ENCODE measurements at regions not wholly inside any gene's neighbourhood (a gene's known extent, or its start where the extent isn't known, plus 50 kb on each side); places are given as distances from the start of the nearest gene placed in this dataset.

GRCh38 chr3:164236851-164237250 is 841.4 kb downstream of the SI start (continued):
- TF ChIP-seq IRF1 (CRISPR knock-in tag; IDR thresholded peaks at IDR 0.05; ENCODE audit: borderline replicate concordance) (no peak), MBD2 (IDR thresholded peaks at IDR 0.05; ENCODE audit: borderline replicate concordance, low read depth) (no peak), SMC3 (conservative IDR thresholded peaks at IDR 0.05; ENCODE audit: insufficient read depth, low read depth, low read length) (no peak), ZFPM2 (CRISPR knock-in tag; IDR thresholded peaks at IDR 0.05) (no peak), ZNF696 (CRISPR knock-in tag; conservative IDR thresholded peaks at IDR 0.05) (no peak)

DNA sequence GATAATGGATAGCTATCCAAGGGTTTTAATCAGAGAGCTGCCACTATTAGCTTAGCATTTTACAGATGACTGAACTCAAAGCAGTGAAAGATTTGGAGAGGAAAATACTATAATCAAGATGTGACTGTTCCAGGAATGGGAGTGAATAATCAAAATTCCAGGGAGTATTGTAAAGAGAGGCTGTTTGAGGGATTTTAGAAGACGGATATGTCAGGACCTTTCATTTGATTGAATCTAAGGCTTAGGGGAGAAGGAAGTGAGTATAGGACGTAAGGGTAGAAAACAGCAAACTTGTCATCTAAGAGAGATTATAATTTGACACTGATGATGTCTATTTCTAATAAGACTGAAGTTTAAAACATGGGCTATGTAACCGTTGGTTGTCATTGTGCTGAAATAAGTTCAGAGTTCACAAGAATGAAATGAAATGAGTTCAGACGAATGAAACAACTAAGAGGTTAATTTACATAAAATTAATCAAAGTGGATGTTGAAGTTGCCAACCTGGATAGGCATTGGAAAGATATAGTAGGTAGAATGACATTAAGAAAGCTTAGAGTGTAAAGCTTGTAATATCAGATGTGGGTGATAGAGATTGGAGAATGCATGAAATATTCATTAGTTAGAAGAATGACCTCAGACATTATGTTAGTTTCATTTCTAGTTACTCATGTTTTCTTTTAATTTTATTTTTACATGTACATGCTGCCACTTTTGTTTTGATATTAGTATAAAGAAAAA is 842.8 kb downstream of the SI start:
- CTCF ChIA-PET (ENCODE audit: low intra/inter-chr PET ratio) = no interaction called here
- Histone ChIP-seq H3K9ac (ENCODE audit: insufficient read depth in 1 of 2, low read depth in 2 of 2, low read length in 2 of 2) (no peak overlapping the region), H3K4me1 (replicated peaks in 1 of 2; ENCODE audit: control insufficient read depth in 2 of 2, insufficient read depth in 2 of 2, low read length in 2 of 2) (no peaks in the 10 kb centered on the region), H3K79me2 (ENCODE audit: control insufficient read depth, insufficient read depth, low read length) (no peaks in the 10 kb centered on the region), H3K9me3 (replicated peaks; ENCODE audit: control insufficient read depth, insufficient read depth, low read depth, low read length) (no peaks in the 10 kb centered on the region), H3K9me1 (ENCODE audit: control insufficient read depth, insufficient read depth, low read length) (no peaks in the 10 kb centered on the region), H3K27me3 (ENCODE audit: control insufficient read depth in 2 of 2, insufficient read depth in 2 of 2, low read length in 2 of 2) (no peaks in the 10 kb centered on the region), H4K20me1 (replicated peaks; ENCODE audit: control insufficient read depth, insufficient read depth, low read length) (no peaks in the 10 kb centered on the region), H3K4me2 (ENCODE audit: insufficient read depth, low read length) (no peak overlapping the region), H3K4me3 (no peak overlapping the region), H2AFZ (ENCODE audit: low read depth, low read length) (no peak overlapping the region), H3K36me3 (ENCODE audit: control insufficient read depth, insufficient read depth, low read length) (no peaks in the 10 kb centered on the region), H3K27ac (ENCODE audit: extremely low read depth, low read depth, low read length) (no peak overlapping the region)
- ATAC-seq (no peak), FAIRE-seq (no peak), DNase-seq (ENCODE audit: extremely low read depth in 1 of 4, low spot score in 3 of 4) (no peak)
- intact Hi-C loops (cut with micrococcal nuclease) (no loop called here), in situ Hi-C loops (cut with MboI) (no loop called here)
- 5% methylated on average over 4 of the region's 4 CpGs for WGBS (ENCODE audit: insufficient coverage, low coverage, missing lambda C conversion rate)
- no TSS peak for BruUV-seq (replicated peaks)
- POLR2A ChIA-PET = no interaction called here
- TF ChIP-seq BHLHE40 (IDR thresholded peaks at IDR 0.05; ENCODE audit: low read length) (no peak), RFX7 (CRISPR knock-in tag; IDR thresholded peaks at IDR 0.05) (no peak), NR2C1 (IDR thresholded peaks at IDR 0.05) (no peak), NR2C1 (tag; IDR thresholded peaks at IDR 0.05) (no peak), ILK (tag; IDR thresholded peaks at IDR 0.05; ENCODE audit: borderline replicate concordance, low read depth) (no peak), HMG20B (CRISPR knock-in tag; IDR thresholded peaks at IDR 0.05) (no peak), C11orf30 (IDR thresholded peaks at IDR 0.05; ENCODE audit: low read depth) (no peak), NFATC3 (IDR thresholded peaks at IDR 0.05) (no peak), IRF1 (CRISPR knock-in tag; IDR thresholded peaks at IDR 0.05; ENCODE audit: borderline replicate concordance) (no peak), ZNF133 (CRISPR knock-in tag; IDR thresholded peaks at IDR 0.05) (no peak), HOMEZ (CRISPR knock-in tag; IDR thresholded peaks at IDR 0.05) (no peak)
- TF ChIP-seq, protein P1, sequence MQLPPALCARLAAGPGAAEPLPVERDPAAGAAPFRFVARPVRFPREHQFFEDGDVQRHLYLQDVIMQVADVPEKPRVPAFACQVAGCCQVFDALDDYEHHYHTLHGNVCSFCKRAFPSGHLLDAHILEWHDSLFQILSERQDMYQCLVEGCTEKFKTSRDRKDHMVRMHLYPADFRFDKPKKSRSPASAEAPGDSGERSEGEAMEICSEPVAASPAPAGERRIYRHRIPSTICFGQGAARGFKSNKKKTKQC (CRISPR knock-in tag; IDR thresholded peaks at IDR 0.05) = no peak
- TF ChIP-seq, protein P2, sequence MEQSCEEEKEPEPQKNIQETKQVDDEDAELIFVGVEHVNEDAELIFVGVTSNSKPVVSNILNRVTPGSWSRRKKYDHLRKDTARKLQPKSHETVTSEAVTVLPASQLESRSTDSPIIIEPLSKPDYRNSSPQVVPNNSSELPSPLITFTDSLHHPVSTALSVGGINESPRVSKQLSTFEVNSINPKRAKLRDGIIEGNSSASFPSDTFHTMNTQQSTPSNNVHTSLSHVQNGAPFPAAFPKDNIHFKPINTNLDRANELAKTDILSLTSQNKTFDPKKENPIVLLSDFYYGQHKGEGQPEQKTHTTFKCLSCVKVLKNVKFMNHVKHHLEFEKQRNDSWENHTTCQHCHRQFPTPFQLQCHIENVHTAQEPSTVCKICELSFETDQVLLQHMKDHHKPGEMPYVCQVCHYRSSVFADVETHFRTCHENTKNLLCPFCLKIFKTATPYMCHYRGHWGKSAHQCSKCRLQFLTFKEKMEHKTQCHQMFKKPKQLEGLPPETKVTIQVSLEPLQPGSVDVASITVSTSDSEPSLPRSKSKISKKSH (CRISPR knock-in tag; IDR thresholded peaks at IDR 0.05) = no peak
